Lung (tissue), 11 donors: ENCODE measurements at regions not wholly inside any gene's neighbourhood (a gene's known extent, or its start where the extent isn't known, plus 50 kb on each side); places are given as distances from the start of the nearest gene placed in this dataset.

ENCODE experiments used
- ATAC-seq: fragments of 200-7000 bp; cut with Tn5 transposase; one replicate; pipeline ENCODE4 v1.9.1; 2020; ENCODE audit warnings: moderate number of reproducible peaks; ENCODE audit not compliant: insufficient read depth, low FRiP score
- DNase-seq, 3 donors: peaks; one replicate each; pipeline ENCODE4 v3.0.0-alpha.2; 2013 to 2017
- H3K27ac ChIP-seq, 2 donors: one replicate each; pipeline ENCODE4 v1.5.1; 2013; ENCODE audit warnings: mild to moderate bottlenecking in 2 of 2, moderate library complexity in 2 of 2, control low read depth in 1 of 2, inconsistent platforms in 1 of 2, low read depth in 1 of 2, low read length in 1 of 2
- H3K27me3 ChIP-seq, 3 donors: one replicate each; pipeline ENCODE4 v1.5.1; 2013; ENCODE audit warnings: low read length in 2 of 3; ENCODE audit not compliant: control insufficient read depth in 3 of 3, insufficient read depth in 3 of 3
- H3K36me3 ChIP-seq, 4 donors: one replicate each; pipeline ENCODE4 v1.5.1; 2013; ENCODE audit warnings: low read length in 4 of 4, mild to moderate bottlenecking in 1 of 4, moderate library complexity in 1 of 4; ENCODE audit not compliant: control insufficient read depth in 4 of 4, insufficient read depth in 4 of 4
- H3K4me1 ChIP-seq, 5 donors: one replicate each; pipeline ENCODE4 v1.5.1; 2013; ENCODE audit warnings: low read length in 5 of 5, mild to moderate bottlenecking in 2 of 5, moderate library complexity in 1 of 5; ENCODE audit not compliant: control insufficient read depth in 5 of 5, insufficient read depth in 5 of 5
- H3K4me3 ChIP-seq: one replicate; pipeline ENCODE4 v1.5.1; 2013; ENCODE audit warnings: mild to moderate bottlenecking, control low read depth, moderate library complexity
- H3K9ac ChIP-seq, 2 donors: one replicate each; pipeline ENCODE4 v1.5.1; 2013; ENCODE audit warnings: low read length in 2 of 2, control low read depth in 1 of 2; ENCODE audit not compliant: insufficient read depth in 1 of 2
- H3K9me3 ChIP-seq, 4 donors: one replicate each; pipeline ENCODE4 v1.5.1; 2013; ENCODE audit warnings: low read length in 3 of 4, mild to moderate bottlenecking in 1 of 4, moderate library complexity in 1 of 4; ENCODE audit not compliant: control insufficient read depth in 4 of 4, insufficient read depth in 3 of 4
- CTCF ChIP-seq: IDR thresholded peaks from 2 replicates; pipeline ENCODE4 v1.5.1; 2012; ENCODE audit warnings: mild to moderate bottlenecking; ENCODE audit errors: control extremely low read depth, extremely low read depth
- WGBS, 2 donors: extraction: QIAGEN DNeasy Blood & Tissue Kit; methylation state at CpG; one replicate each; pipeline ENCODE4 v1.1.7; 2013; 5-methylcytosine and 5-hydroxymethylcytosine counted together
- donor health status: control.
- donor health status: control.
- donor health status: Bipolar disorder and iron deficiency.
- donor health status: healthy.
- donor health status: DM: yes; HTN: yes; CAD: no.

GRCh38 chr10:4101918-4102654, 317.1 kb upstream of the KLF6 start:
- Histone ChIP-seq H3K27ac (no peak overlapping the region), H3K4me1 (peaks cover 0 to 9% (median 0%) of the 10 kb centered on the region in 5 donors), H3K9me3 (peaks cover 0 to 4% (median under 1%) of the 10 kb centered on the region in 4 donors), H3K4me3 (no peak overlapping the region), H3K36me3 (no peaks in the 10 kb centered on the region), H3K27me3 (no peaks in the 10 kb centered on the region), H3K9ac (no peak overlapping the region)
- no peak for DNase-seq
- ATAC-seq = peak; percentile 66
- 73 to 86% methylated on average over 8 of the region's 8 CpGs for WGBS, 2 donors
- no peak for TF ChIP-seq CTCF

DNA sequence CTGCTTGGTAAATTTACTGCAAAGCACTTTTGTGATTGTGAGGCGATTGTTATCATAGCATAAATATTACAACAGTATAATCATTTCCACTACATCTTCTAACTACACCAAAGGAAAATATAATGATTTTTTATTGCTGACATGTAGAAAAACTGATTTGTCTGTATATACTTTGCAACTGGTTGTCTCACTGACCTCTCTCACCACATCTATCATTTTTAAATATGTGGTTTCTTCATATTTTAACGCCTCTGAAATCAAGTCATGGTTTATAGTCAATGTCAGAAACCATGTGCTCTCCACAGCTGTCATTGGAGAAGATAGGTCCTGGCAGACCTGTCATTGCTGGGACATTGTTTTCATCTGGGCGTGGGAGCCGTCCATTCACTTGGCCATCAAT, 315.4 kb upstream of the KLF6 start:
- H3K27me3 ChIP-seq = no peaks in the 10 kb centered on the region
- H3K4me1 ChIP-seq = peaks cover 0 to 9% (median 0%) of the 10 kb centered on the region in 5 donors
- H3K9ac ChIP-seq = no peak overlapping the region
- H3K36me3 ChIP-seq = no peaks in the 10 kb centered on the region
- ATAC-seq (no peak), DNase-seq (peak in 2 of 3 donors; percentile 34 to 56)
- H3K4me3 ChIP-seq = no peak overlapping the region
- 79 to 85% methylated on average over 4 of the region's 4 CpGs for WGBS, 2 donors
- no peak overlapping the region for H3K27ac ChIP-seq
- peaks cover 0 to 4% (median under 1%) of the 10 kb centered on the region in 4 donors for H3K9me3 ChIP-seq
- no peak for TF ChIP-seq CTCF

DNA sequence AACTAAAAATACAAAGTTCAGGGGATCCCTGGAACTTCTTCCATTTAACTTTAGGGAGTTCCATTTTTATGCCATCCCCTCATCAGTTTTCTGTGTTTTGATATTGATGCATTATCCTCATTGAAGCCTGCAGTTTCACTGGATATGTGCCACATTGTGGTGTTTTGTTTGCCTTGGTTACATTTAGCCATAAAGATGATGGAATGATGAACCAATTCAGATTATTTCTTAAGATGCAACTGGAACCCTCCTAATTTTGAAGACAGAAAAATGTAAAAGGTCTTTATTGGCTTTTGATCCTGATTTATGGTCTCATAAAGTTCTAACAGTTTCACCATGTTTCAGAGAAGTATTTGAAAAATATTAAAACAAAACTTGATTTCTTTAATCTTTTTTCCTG, 314.2 kb upstream of the KLF6 start:
- H3K36me3 ChIP-seq = no peaks in the 10 kb centered on the region
- peaks cover 0 to 4% (median 0%) of the 10 kb centered on the region in 4 donors for H3K9me3 ChIP-seq
- H3K4me1 ChIP-seq = peaks cover 0 to 9% (median 0%) of the 10 kb centered on the region in 5 donors
- no peaks in the 10 kb centered on the region for H3K27me3 ChIP-seq
- H3K27ac ChIP-seq = no peak overlapping the region
- H3K9ac ChIP-seq = no peak overlapping the region
- no peak overlapping the region for H3K4me3 ChIP-seq
- ATAC-seq (no peak), DNase-seq (no peak)
- no peak for TF ChIP-seq CTCF
